ENCODE measurements at regions not wholly inside any gene's neighbourhood (a gene's known extent, or its start where the extent isn't known, plus 50 kb on each side); places are given as distances from the start of the nearest gene placed in this dataset.
"Not testable (repeated sequence)": the region's sequence is repeated elsewhere in the genome, so short reads cannot be mapped to it uniquely, and the experiment has no call there.

DNA sequence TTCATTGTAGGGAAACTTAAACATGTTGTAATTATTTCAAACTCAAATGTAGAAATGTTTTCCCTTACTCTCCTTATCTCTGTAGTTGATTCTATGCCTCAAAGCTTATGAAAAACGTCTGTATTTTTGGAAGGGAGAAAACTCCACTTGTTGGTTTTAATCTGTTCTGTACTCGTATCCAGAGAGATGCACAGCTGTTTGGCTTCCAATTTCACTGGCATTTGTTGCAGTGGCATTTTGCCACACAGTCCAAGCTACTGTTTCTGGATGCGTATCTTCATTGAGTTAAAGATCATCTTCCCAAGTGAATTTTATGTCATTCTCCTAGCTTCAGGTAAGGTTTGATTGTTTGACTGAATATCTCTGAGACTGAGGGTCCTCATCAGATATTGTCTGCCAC, 481.4 kb downstream of the TRHDE start:
- Histone ChIP-seq H4K91ac (ENCODE audit: insufficient read length, low read depth, low read length) (no peak overlapping the region), H2BK15ac (ENCODE audit: low read depth, low read length) (no peak overlapping the region), H3K9me3 (ENCODE audit: control insufficient read depth, low read depth, low read length) (no peaks in the 10 kb centered on the region), H3T11ph (ENCODE audit: low read length) (no peak overlapping the region), H2BK120ac (ENCODE audit: low read depth, low read length, poor library complexity, severe bottlenecking) (no peak overlapping the region), H3K4me1 (ENCODE audit: insufficient read depth, low read length) (no peaks in the 10 kb centered on the region), H3K9ac (ENCODE audit: extremely low read depth, insufficient read length, low read length) (no peak overlapping the region), H2BK12ac (ENCODE audit: insufficient read length, low read depth, low read length) (no peak overlapping the region), H3K14ac (ENCODE audit: insufficient read depth, low read length) (no peak overlapping the region), H2BK5ac (ENCODE audit: insufficient read length, low read length) (no peak overlapping the region), H3K79me2 (ENCODE audit: insufficient read depth, low read length) (no peaks in the 10 kb centered on the region), H3K56ac (ENCODE audit: insufficient read length, low read depth, low read length) (no peak overlapping the region), H2BK20ac (ENCODE audit: low read depth, low read length, poor library complexity, severe bottlenecking) (no peak overlapping the region), H4K8ac (replicated peaks; ENCODE audit: insufficient read length, low read depth, low read length) (no peak overlapping the region), H2AK5ac (ENCODE audit: insufficient read length, low read length) (no peak overlapping the region), H3K79me1 (ENCODE audit: insufficient read depth, low read depth, low read length, poor library complexity, severe bottlenecking) (no peaks in the 10 kb centered on the region), H3K23ac (ENCODE audit: insufficient read length, low read depth, low read length) (no peak overlapping the region), H3K18ac (ENCODE audit: insufficient read length, low read depth, low read length) (no peak overlapping the region), H3K4ac (ENCODE audit: low read depth, low read length) (no peak overlapping the region), H3K27me3 (ENCODE audit: insufficient read depth, low read length) (no peaks in the 10 kb centered on the region), H3K4me2 (ENCODE audit: insufficient read depth, insufficient read length, low read length) (no peak overlapping the region), H3K23me2 (ENCODE audit: insufficient read length, low read depth, low read length, poor library complexity, severe bottlenecking) (no peaks in the 10 kb centered on the region), H3K27ac (ENCODE audit: insufficient read length, low read depth, low read length) (no peak overlapping the region), H4K20me1 (ENCODE audit: control insufficient read depth, insufficient read depth, insufficient read length) (no peaks in the 10 kb centered on the region), H4K5ac (ENCODE audit: insufficient read length, low read depth, low read length) (no peak overlapping the region), H2AFZ (ENCODE audit: low read length) (no peak overlapping the region)
- Mint-ChIP-seq H3K4me3 (no peak overlapping the region), H3K36me3 (ENCODE audit: insufficient read depth in 1 of 3, low read depth in 3 of 3) (peaks cover 0 to 7% (median 7%) of the 10 kb centered on the region in 3 experiments; a peak in 5 of 7 replicates), H3K27me3 (ENCODE audit: low read depth) (no peaks in the 10 kb centered on the region), H3K27ac (no peak overlapping the region), H3K4me1 (no peaks in the 10 kb centered on the region), H3K9me3 (peaks cover 3 to 11% of the 10 kb centered on the region in 2 experiments; a peak in 3 of 5 replicates)
- DNase-seq = no peak
- no CpG with 5 or more reads among the region's 3 CpGs for WGBS (ENCODE audit: extremely low coverage, insufficient read length, low lambda C conversion rate)
- TF ChIP-seq, protein P1, sequence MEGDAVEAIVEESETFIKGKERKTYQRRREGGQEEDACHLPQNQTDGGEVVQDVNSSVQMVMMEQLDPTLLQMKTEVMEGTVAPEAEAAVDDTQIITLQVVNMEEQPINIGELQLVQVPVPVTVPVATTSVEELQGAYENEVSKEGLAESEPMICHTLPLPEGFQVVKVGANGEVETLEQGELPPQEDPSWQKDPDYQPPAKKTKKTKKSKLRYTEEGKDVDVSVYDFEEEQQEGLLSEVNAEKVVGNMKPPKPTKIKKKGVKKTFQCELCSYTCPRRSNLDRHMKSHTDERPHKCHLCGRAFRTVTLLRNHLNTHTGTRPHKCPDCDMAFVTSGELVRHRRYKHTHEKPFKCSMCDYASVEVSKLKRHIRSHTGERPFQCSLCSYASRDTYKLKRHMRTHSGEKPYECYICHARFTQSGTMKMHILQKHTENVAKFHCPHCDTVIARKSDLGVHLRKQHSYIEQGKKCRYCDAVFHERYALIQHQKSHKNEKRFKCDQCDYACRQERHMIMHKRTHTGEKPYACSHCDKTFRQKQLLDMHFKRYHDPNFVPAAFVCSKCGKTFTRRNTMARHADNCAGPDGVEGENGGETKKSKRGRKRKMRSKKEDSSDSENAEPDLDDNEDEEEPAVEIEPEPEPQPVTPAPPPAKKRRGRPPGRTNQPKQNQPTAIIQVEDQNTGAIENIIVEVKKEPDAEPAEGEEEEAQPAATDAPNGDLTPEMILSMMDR (conservative IDR thresholded peaks at IDR 0.05) = no peak

DNA sequence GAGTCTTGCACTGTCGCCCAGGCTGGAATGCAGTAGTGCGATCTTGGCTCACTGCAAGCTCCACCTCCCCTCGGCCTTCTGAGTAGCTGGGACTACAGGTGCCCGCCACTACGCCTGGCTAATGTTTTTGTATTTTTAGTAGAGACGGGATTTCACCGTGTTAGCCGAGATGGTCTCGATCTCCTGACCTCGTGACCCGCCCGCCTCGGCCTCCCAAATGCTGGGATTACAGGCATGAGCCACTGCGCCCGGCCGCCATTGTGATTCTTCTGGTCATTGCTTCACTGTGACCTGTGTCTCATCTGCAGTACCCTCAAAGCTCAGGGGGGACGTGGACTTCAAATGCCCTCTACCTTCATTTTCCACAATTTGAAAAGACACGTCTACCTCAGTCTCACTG, 481.9 kb downstream of the TRHDE start:
- H3K36me3 Mint-ChIP-seq (ENCODE audit: insufficient read depth in 1 of 3, low read depth in 3 of 3) = peaks cover 0 to 11% (median 10%) of the 10 kb centered on the region in 3 experiments; a peak in 5 of 7 replicates
- H3K9me3 ChIP-seq (ENCODE audit: control insufficient read depth, low read depth, low read length); H4K91ac ChIP-seq (ENCODE audit: insufficient read length, low read depth, low read length); H3K9ac ChIP-seq (ENCODE audit: extremely low read depth, insufficient read length, low read length); H3K23me2 ChIP-seq (ENCODE audit: insufficient read length, low read depth, low read length, poor library complexity, severe bottlenecking); H3K4me1 ChIP-seq (ENCODE audit: insufficient read depth, low read length); H3T11ph ChIP-seq (ENCODE audit: low read length); DNase-seq; H3K27ac ChIP-seq (ENCODE audit: insufficient read length, low read depth, low read length); H2AFZ ChIP-seq (ENCODE audit: low read length); H3K27ac Mint-ChIP-seq; H2BK15ac ChIP-seq (ENCODE audit: low read depth, low read length); H4K5ac ChIP-seq (ENCODE audit: insufficient read length, low read depth, low read length); H4K20me1 ChIP-seq (ENCODE audit: control insufficient read depth, insufficient read depth, insufficient read length); H3K27me3 ChIP-seq (ENCODE audit: insufficient read depth, low read length); H3K79me2 ChIP-seq (ENCODE audit: insufficient read depth, low read length); H2BK12ac ChIP-seq (ENCODE audit: insufficient read length, low read depth, low read length); H4K8ac ChIP-seq (replicated peaks; ENCODE audit: insufficient read length, low read depth, low read length); H3K23ac ChIP-seq (ENCODE audit: insufficient read length, low read depth, low read length); H2BK5ac ChIP-seq (ENCODE audit: insufficient read length, low read length); H3K14ac ChIP-seq (ENCODE audit: insufficient read depth, low read length); H3K18ac ChIP-seq (ENCODE audit: insufficient read length, low read depth, low read length); H3K56ac ChIP-seq (ENCODE audit: insufficient read length, low read depth, low read length); H3K27me3 Mint-ChIP-seq (ENCODE audit: low read depth); H2BK20ac ChIP-seq (ENCODE audit: low read depth, low read length, poor library complexity, severe bottlenecking); H3K4me3 Mint-ChIP-seq; H2BK120ac ChIP-seq (ENCODE audit: low read depth, low read length, poor library complexity, severe bottlenecking); H3K79me1 ChIP-seq (ENCODE audit: insufficient read depth, low read depth, low read length, poor library complexity, severe bottlenecking); H3K4me2 ChIP-seq (ENCODE audit: insufficient read depth, insufficient read length, low read length); H2AK5ac ChIP-seq (ENCODE audit: insufficient read length, low read length); H3K4me1 Mint-ChIP-seq; H3K4ac ChIP-seq (ENCODE audit: low read depth, low read length): not testable (repeated sequence)
- WGBS (ENCODE audit: extremely low coverage, insufficient read length, low lambda C conversion rate) = no CpG with 5 or more reads among the region's 18 CpGs
- H3K9me3 Mint-ChIP-seq = peaks cover 4 to 14% of the 10 kb centered on the region in 2 experiments; a peak in 3 of 5 replicates

All from H9 (cell line).